ENCODE measurements at regions not wholly inside any gene's neighbourhood (a gene's known extent, or its start where the extent isn't known, plus 50 kb on each side); places are given as distances from the start of the nearest gene placed in this dataset.
"Not testable (repeated sequence)": the region's sequence is repeated elsewhere in the genome, so short reads cannot be mapped to it uniquely, and the experiment has no call there.

DNA sequence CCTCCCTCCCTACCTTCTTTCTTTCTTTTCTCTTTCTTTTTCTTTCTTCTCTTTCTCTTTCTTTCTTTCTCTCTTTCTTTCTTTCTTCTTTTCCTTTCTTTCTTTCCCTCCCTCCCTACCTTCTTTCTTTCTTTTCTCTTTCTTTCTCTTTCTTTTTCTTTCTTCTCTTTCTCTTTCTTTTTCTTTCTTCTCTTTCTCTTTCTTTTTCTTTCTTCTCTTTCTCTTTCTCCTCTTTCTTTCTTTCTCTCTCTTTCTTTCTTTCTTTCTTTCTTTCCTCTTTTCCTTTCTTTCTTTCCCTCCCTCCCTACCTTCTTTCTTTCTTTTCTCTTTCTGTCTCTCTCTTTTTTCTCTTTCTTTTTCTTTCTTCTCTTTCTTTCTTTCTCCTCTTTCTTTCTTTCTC lies 96.8 kb upstream of the SLC24A4 start:
- intact Hi-C loops (cut with micrococcal nuclease); H4K20me1 ChIP-seq (replicated peaks; ENCODE audit: control insufficient read depth, insufficient read depth, low read length); H3K27me3 ChIP-seq (ENCODE audit: control insufficient read depth in 2 of 2, insufficient read depth in 2 of 2, low read length in 2 of 2); BruUV-seq (replicated peaks); ATAC-seq; H3K4me1 ChIP-seq (replicated peaks in 1 of 2; ENCODE audit: control insufficient read depth in 2 of 2, insufficient read depth in 2 of 2, low read length in 2 of 2); DNase-seq (ENCODE audit: extremely low read depth in 1 of 4, low spot score in 3 of 4); H3K9me1 ChIP-seq (ENCODE audit: control insufficient read depth, insufficient read depth, low read length); H3K27ac ChIP-seq (ENCODE audit: extremely low read depth, low read depth, low read length); H3K4me3 ChIP-seq; H3K9ac ChIP-seq (ENCODE audit: insufficient read depth in 1 of 2, low read depth in 2 of 2, low read length in 2 of 2); H2AFZ ChIP-seq (ENCODE audit: low read depth, low read length); FAIRE-seq; in situ Hi-C loops (cut with MboI); H3K36me3 ChIP-seq (ENCODE audit: control insufficient read depth, insufficient read depth, low read length); CTCF ChIA-PET (ENCODE audit: low intra/inter-chr PET ratio); H3K79me2 ChIP-seq (ENCODE audit: control insufficient read depth, insufficient read depth, low read length); POLR2A ChIA-PET; H3K4me2 ChIP-seq (ENCODE audit: insufficient read depth, low read length); H3K9me3 ChIP-seq (replicated peaks; ENCODE audit: control insufficient read depth, insufficient read depth, low read depth, low read length): not testable (repeated sequence)
- TF ChIP-seq, protein P1, sequence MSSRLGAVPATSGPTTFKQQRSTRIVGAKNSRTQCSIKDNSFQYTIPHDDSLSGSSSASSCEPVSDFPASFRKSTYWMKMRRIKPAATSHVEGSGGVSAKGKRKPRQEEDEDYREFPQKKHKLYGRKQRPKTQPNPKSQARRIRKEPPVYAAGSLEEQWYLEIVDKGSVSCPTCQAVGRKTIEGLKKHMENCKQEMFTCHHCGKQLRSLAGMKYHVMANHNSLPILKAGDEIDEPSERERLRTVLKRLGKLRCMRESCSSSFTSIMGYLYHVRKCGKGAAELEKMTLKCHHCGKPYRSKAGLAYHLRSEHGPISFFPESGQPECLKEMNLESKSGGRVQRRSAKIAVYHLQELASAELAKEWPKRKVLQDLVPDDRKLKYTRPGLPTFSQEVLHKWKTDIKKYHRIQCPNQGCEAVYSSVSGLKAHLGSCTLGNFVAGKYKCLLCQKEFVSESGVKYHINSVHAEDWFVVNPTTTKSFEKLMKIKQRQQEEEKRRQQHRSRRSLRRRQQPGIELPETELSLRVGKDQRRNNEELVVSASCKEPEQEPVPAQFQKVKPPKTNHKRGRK (tag; IDR thresholded peaks at IDR 0.05), result peak; percentile 93

DNA sequence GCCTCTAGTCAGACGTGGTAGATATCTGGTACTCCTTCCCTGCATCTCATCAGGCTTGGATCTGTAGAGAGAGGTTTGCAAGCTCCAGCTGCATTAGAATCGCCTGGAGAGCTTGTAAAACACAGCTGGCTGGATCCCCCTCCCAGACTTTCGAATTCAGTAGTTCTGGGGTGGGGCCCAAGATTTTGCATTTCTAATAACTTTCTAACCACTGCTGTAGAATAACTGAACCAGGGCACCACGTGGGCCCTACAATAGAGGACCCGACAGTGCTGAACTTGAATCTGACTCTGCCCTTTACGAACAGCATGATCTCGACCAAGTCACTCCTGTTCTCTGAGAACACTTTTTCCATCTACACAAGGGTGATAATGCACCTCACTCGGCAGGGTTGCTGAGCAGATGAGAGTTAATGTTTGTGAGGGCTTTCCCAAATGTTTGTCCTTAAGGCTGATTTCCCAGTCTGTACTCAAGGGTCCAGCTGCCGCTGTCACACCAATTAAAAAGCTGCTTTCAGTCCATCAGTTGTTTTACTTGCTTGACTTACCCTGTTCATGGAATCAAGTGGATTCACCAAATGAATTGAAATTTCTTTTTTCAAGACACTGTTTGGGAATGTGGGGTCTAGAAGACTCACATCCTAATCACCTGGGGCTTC lies 86.6 kb upstream of the SLC24A4 start:
- intact Hi-C loops (cut with micrococcal nuclease), result no loop called here
- H3K9me3 ChIP-seq (replicated peaks; ENCODE audit: control insufficient read depth, insufficient read depth, low read depth, low read length), result no peaks in the 10 kb centered on the region
- WGBS (ENCODE audit: insufficient coverage, low coverage, missing lambda C conversion rate), result 0% methylated on average over 8 of the region's 9 CpGs
- H3K27ac ChIP-seq (ENCODE audit: extremely low read depth, low read depth, low read length), result no peak overlapping the region
- in situ Hi-C loops (cut with MboI), result no loop called here
- BruUV-seq (replicated peaks), result no TSS peak
- H3K4me3 ChIP-seq, result no peak overlapping the region
- H3K4me2 ChIP-seq (ENCODE audit: insufficient read depth, low read length), result no peak overlapping the region
- no peak overlapping the region for H2AFZ ChIP-seq (ENCODE audit: low read depth, low read length)
- H3K79me2 ChIP-seq (ENCODE audit: control insufficient read depth, insufficient read depth, low read length), result no peaks in the 10 kb centered on the region
- H4K20me1 ChIP-seq (replicated peaks; ENCODE audit: control insufficient read depth, insufficient read depth, low read length), result no peaks in the 10 kb centered on the region
- FAIRE-seq (no peak), DNase-seq (ENCODE audit: extremely low read depth in 1 of 4, low spot score in 3 of 4) (no peak), ATAC-seq (no peak)
- H3K27me3 ChIP-seq (ENCODE audit: control insufficient read depth in 2 of 2, insufficient read depth in 2 of 2, low read length in 2 of 2), result peaks cover 0 to 13% of the 10 kb centered on the region in 2 experiments; a peak in 2 of 5 replicates
- ChIA-PET CTCF (ENCODE audit: low intra/inter-chr PET ratio) (no interaction called here), POLR2A (no interaction called here)
- H3K36me3 ChIP-seq (ENCODE audit: control insufficient read depth, insufficient read depth, low read length), result no peaks in the 10 kb centered on the region
- no peak overlapping the region for H3K9ac ChIP-seq (ENCODE audit: insufficient read depth in 1 of 2, low read depth in 2 of 2, low read length in 2 of 2)
- no peaks in the 10 kb centered on the region for H3K4me1 ChIP-seq (replicated peaks in 1 of 2; ENCODE audit: control insufficient read depth in 2 of 2, insufficient read depth in 2 of 2, low read length in 2 of 2)
- H3K9me1 ChIP-seq (ENCODE audit: control insufficient read depth, insufficient read depth, low read length), result no peaks in the 10 kb centered on the region
- TF ChIP-seq NFIC (IDR thresholded peaks at IDR 0.05), result no peak
- TF ChIP-seq SMAD3 (CRISPR knock-in tag; conservative IDR thresholded peaks at IDR 0.05), result no peak
- no peak for TF ChIP-seq NEUROD1 (IDR thresholded peaks at IDR 0.05; ENCODE audit: borderline replicate concordance, low read depth, low read length, partially characterized antibody)
- TF ChIP-seq, protein P2, sequence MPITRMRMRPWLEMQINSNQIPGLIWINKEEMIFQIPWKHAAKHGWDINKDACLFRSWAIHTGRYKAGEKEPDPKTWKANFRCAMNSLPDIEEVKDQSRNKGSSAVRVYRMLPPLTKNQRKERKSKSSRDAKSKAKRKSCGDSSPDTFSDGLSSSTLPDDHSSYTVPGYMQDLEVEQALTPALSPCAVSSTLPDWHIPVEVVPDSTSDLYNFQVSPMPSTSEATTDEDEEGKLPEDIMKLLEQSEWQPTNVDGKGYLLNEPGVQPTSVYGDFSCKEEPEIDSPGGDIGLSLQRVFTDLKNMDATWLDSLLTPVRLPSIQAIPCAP (CRISPR knock-in tag; IDR thresholded peaks at IDR 0.05; ENCODE audit: borderline replicate concordance), result no peak
- TF ChIP-seq PURB (CRISPR knock-in tag; IDR thresholded peaks at IDR 0.05; ENCODE audit: low read depth), result no peak
- no peak for TF ChIP-seq XRCC5 (IDR thresholded peaks at IDR 0.05; ENCODE audit: low read depth, low read length)
- no peak for TF ChIP-seq NCOA4 (IDR thresholded peaks at IDR 0.05; ENCODE audit: partially characterized antibody)
- no peak for TF ChIP-seq FOXA3 (CRISPR knock-in tag; conservative IDR thresholded peaks at IDR 0.05 in 1 of 2, IDR thresholded peaks at IDR 0.05 in 1 of 2)
- TF ChIP-seq, protein P3, sequence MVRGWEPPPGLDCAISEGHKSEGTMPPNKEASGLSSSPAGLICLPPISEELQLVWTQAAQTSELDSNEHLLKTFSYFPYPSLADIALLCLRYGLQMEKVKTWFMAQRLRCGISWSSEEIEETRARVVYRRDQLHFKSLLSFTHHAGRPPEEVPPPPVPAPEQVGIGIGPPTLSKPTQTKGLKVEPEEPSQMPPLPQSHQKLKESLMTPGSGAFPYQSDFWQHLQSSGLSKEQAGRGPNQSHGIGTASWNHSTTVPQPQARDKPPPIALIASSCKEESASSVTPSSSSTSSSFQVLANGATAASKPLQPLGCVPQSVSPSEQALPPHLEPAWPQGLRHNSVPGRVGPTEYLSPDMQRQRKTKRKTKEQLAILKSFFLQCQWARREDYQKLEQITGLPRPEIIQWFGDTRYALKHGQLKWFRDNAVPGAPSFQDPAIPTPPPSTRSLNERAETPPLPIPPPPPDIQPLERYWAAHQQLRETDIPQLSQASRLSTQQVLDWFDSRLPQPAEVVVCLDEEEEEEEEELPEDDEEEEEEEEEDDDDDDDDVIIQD (CRISPR knock-in tag; IDR thresholded peaks at IDR 0.05), result no peak
- TF ChIP-seq RBM15 (IDR thresholded peaks at IDR 0.05; ENCODE audit: insufficient read depth, low read length), result no peak
- TF ChIP-seq HDAC6 (IDR thresholded peaks at IDR 0.05; ENCODE audit: low read depth, low read length), result no peak

Data from K562 (cell line).